AG04449 (cell line): ENCODE measurements at regions not wholly inside any gene's neighbourhood (a gene's known extent, or its start where the extent isn't known, plus 50 kb on each side); places are given as distances from the start of the nearest gene placed in this dataset.
"Not testable (repeated sequence)": the region's sequence is repeated elsewhere in the genome, so short reads cannot be mapped to it uniquely, and the experiment has no call there.

Experiments
- CTCF ChIA-PET: fragments of 350-600 bp; formaldehyde crosslinking; extraction: SDS; loops from one replicate; lab custom pipeline; 2021; ENCODE audit warnings: antibody characterized with exemption; lab: Yijun Ruan, JAX
- POLR2A ChIA-PET: fragments of 400-600, 350-600 bp; formaldehyde crosslinking; extraction: SDS; loops from one replicate; lab custom pipeline; 2020; ENCODE audit warnings: antibody characterized with exemption, inconsistent platforms; lab: Yijun Ruan, JAX
- DNase-seq: peaks from one replicate; pipeline ENCODE4 v3.0.0-alpha.2; 2010; ENCODE audit warnings: low read depth, low spot score
- H3K4me3 ChIP-seq: 2 replicates; pipeline ENCODE4 v1.5.1; 2011; ENCODE audit warnings: low read depth, mild to moderate bottlenecking, control low read depth, low read length
- TF ChIP-seq, protein P1 (sequence below): IDR thresholded peaks from one replicate; pipeline ENCODE4 v1.5.1; 2011; ENCODE audit warnings: mild to moderate bottlenecking, moderate library complexity, low read length, control low read depth, inconsistent platforms; ENCODE audit not compliant: insufficient read depth; ENCODE audit errors: missing control alignments

GRCh38 chr6:837380-837779, 144.4 kb upstream of the EXOC2 start:
- TF ChIP-seq, protein P1, sequence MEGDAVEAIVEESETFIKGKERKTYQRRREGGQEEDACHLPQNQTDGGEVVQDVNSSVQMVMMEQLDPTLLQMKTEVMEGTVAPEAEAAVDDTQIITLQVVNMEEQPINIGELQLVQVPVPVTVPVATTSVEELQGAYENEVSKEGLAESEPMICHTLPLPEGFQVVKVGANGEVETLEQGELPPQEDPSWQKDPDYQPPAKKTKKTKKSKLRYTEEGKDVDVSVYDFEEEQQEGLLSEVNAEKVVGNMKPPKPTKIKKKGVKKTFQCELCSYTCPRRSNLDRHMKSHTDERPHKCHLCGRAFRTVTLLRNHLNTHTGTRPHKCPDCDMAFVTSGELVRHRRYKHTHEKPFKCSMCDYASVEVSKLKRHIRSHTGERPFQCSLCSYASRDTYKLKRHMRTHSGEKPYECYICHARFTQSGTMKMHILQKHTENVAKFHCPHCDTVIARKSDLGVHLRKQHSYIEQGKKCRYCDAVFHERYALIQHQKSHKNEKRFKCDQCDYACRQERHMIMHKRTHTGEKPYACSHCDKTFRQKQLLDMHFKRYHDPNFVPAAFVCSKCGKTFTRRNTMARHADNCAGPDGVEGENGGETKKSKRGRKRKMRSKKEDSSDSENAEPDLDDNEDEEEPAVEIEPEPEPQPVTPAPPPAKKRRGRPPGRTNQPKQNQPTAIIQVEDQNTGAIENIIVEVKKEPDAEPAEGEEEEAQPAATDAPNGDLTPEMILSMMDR: no peak
- CTCF ChIA-PET: no interaction called here
- H3K4me3 ChIP-seq: no peak overlapping the region
- POLR2A ChIA-PET: no interaction called here
- DNase-seq: no peak

DNA sequence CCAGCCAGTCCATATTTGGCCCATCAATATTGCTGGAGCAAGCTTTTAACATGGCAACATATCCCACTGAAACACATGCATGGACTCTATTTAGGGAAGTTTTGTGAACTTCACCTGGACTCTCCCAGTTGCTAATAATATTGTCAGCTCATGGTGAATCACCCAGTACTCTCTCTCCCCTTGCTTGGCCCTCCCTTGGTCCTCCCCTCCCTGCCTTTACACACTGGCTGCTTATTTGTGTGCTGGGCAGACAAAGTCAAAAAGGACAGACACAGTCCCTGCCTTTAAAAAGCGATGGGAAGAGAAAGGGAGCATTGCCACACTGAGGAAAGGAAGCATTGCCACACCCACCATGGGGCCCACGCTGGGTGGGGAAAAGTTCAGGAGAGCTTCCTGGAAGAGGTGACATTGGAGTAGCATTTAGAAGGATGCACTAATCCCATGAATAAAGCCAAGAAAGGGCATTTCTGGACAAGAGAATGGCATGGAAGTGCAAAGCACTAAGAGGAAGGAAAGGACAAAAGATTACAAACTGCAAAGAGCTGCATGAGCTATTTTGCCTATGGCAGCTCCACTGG, 143.4 kb upstream of the EXOC2 start:
- CTCF ChIA-PET: no interaction called here
- no peak for DNase-seq

DNA sequence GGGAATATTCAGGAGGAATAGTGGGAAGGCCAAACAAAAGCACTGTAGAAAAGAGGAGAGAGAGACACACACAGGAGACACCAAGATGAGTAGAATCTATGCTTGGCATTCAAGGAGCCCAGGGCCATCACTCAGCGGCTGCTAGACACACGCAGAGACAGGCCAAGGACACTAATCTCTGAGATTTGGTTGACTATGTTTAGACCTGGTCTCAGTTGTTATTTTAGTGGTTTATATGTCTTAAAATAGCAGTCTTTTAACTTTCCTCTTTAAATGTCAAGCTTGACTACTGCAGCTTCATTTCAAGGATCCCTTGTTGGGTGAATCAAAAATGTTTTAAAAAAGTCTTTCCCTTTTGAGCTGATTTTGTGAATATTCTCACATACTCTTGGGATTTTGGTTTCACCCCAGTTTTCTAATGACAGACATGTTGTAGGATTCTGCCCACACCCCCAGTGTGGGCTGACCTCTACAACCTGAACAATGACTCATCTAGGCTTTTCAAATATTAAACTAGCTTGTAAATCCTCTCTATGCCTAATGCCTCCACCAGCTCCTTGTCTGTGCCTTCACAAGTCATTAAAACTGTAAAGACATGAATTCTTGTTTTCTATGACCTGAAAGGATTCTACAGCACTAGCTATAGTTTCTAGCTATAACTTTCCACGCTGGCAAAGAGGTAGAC, 142.7 kb upstream of the EXOC2 start:
- ChIA-PET POLR2A (no interaction called here), CTCF (no interaction called here)
- TF ChIP-seq, protein P1: no peak
- no peak overlapping the region for H3K4me3 ChIP-seq
- DNase-seq: no peak

More for the DNA sequence above, 143.4 kb upstream of the EXOC2 start:
- POLR2A ChIA-PET: no interaction called here
- no peak overlapping the region for H3K4me3 ChIP-seq
- TF ChIP-seq, protein P1: no peak

- TF ChIP-seq, protein P1: no peak
- ChIA-PET CTCF (no interaction called here), POLR2A (no interaction called here)
- H3K4me3 ChIP-seq: no peak overlapping the region
- DNase-seq: no peak
Measured at GRCh38 chr6:834866-835265, 141.9 kb upstream of the EXOC2 start.

DNA sequence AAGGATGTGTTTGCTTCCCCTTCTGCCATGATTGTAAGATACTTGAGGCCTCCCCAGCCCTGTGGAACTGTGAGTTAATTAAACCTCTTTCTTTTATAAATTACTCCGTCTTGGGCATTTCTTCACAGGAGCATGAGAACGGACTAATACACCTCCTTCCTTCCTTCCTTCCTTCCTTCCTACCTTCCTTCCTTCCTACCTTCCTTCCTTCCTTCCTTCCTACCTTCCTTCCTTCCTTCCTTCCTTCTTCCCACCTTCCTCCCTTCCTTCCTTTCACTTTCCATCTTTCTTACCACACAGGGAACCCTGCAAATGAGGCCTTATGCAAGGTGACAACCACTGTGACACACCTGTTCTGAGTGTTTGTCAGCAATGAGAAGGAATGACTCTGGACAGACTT, 141.3 kb upstream of the EXOC2 start:
- POLR2A ChIA-PET: no interaction called here
- TF ChIP-seq, protein P1: no peak
- no peak overlapping the region for H3K4me3 ChIP-seq
- no peak for DNase-seq
- CTCF ChIA-PET: no interaction called here

- POLR2A ChIA-PET, DNase-seq, H3K4me3 ChIP-seq, CTCF ChIA-PET: not testable (repeated sequence)
Measured at GRCh38 chr6:832804-833203, 139.9 kb upstream of the EXOC2 start.
